HG03571 (cell line): ENCODE measurements at regions not wholly inside any gene's neighbourhood (a gene's known extent, or its start where the extent isn't known, plus 50 kb on each side); places are given as distances from the start of the nearest gene placed in this dataset.
"Not testable (repeated sequence)": the region's sequence is repeated elsewhere in the genome, so short reads cannot be mapped to it uniquely, and the experiment has no call there.

Experiments
- ATAC-seq: cut with Tn5 transposase; IDR thresholded peaks from one replicate; pipeline ENCODE4 v1.9.1; 2021; ENCODE audit not compliant: unreplicated experiment

- no peak for ATAC-seq
These were observed 244.2 kb upstream of the FOXK1 start for GRCh38 chr7:4437916-4438315.

- no peak for ATAC-seq
These were observed 243.3 kb upstream of the FOXK1 start for GRCh38 chr7:4438723-4439245.

GRCh38 chr7:4439444-4439843 is 242.7 kb upstream of the FOXK1 start:
- ATAC-seq: no peak

GRCh38 chr7:4444106-4444505 is 238.0 kb upstream of the FOXK1 start:
- no peak for ATAC-seq

GRCh38 chr7:4445777-4446176 is 236.3 kb upstream of the FOXK1 start:
- no peak for ATAC-seq

- ATAC-seq: no peak
These were observed 232.8 kb upstream of the FOXK1 start for GRCh38 chr7:4449263-4449662.

GRCh38 chr7:4450483-4450882 is 231.6 kb upstream of the FOXK1 start:
- no peak for ATAC-seq

- ATAC-seq: no peak
These were observed 221.5 kb upstream of the FOXK1 start for GRCh38 chr7:4460597-4460996.

GRCh38 chr7:4461531-4461930 is 220.6 kb upstream of the FOXK1 start:
- no peak for ATAC-seq

GRCh38 chr7:4468320-4469102 is 213.6 kb upstream of the FOXK1 start:
- no peak for ATAC-seq

- ATAC-seq: no peak
These were observed 211.8 kb upstream of the FOXK1 start for GRCh38 chr7:4470246-4470645.

- ATAC-seq: no peak
These were observed 209.4 kb upstream of the FOXK1 start for GRCh38 chr7:4472728-4473127.

GRCh38 chr7:4479367-4480039 is 202.6 kb upstream of the FOXK1 start:
- ATAC-seq: no peak

- ATAC-seq: not testable (repeated sequence)
These were observed 202.0 kb upstream of the FOXK1 start for GRCh38 chr7:4480131-4480530.

- no peak for ATAC-seq
These were observed 198.2 kb upstream of the FOXK1 start for GRCh38 chr7:4483851-4484250.

- no peak for ATAC-seq
These were observed 197.6 kb upstream of the FOXK1 start for GRCh38 chr7:4484545-4484944.

- ATAC-seq: no peak
These were observed 195.2 kb upstream of the FOXK1 start for GRCh38 chr7:4486907-4487306.

GRCh38 chr7:4496911-4497310 is 185.2 kb upstream of the FOXK1 start:
- not testable (repeated sequence) for ATAC-seq

- ATAC-seq: no peak
These were observed 181.3 kb upstream of the FOXK1 start for GRCh38 chr7:4500812-4501211.

- not testable (repeated sequence) for ATAC-seq
These were observed 174.2 kb upstream of the FOXK1 start for GRCh38 chr7:4507886-4508285.

- no peak for ATAC-seq
These were observed 168.6 kb upstream of the FOXK1 start for GRCh38 chr7:4513450-4513849.

- no peak for ATAC-seq
These were observed 162.1 kb upstream of the FOXK1 start for GRCh38 chr7:4519819-4520520.
